ENCODE measurements at regions not wholly inside any gene's neighbourhood (a gene's known extent, or its start where the extent isn't known, plus 50 kb on each side); places are given as distances from the start of the nearest gene placed in this dataset.

DNA sequence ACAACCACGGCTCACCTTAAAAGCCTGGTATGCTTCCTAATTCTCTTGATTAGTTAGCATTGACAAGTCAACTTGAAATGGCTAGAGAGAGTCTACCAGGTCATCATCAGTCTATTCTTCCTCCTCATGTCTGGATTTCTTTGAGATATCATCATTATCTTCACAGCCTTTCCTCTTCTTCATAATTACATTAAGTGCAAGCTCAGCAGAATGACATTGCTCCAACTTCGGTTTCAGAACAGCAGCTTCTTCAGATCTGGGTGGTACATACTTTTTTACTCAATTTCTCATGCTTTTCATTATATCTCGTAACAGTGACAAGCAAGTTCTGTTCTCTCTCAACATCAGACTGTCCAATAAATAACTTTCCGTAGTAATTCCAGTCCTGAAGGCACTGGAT is 337.5 kb upstream of the TENM3 start:
- intact Hi-C loops (cut with DNase I), result no loop called here
- no peaks in the 10 kb centered on the region for H3K27me3 ChIP-seq
- H3K27ac ChIP-seq, result no peak overlapping the region
- H3K36me3 ChIP-seq, result no peaks in the 10 kb centered on the region
- no peak overlapping the region for H3K4me3 ChIP-seq
- no peaks in the 10 kb centered on the region for H3K4me1 ChIP-seq
- DNase-seq (no peak), ATAC-seq (no peak)
- TF ChIP-seq, protein P1, sequence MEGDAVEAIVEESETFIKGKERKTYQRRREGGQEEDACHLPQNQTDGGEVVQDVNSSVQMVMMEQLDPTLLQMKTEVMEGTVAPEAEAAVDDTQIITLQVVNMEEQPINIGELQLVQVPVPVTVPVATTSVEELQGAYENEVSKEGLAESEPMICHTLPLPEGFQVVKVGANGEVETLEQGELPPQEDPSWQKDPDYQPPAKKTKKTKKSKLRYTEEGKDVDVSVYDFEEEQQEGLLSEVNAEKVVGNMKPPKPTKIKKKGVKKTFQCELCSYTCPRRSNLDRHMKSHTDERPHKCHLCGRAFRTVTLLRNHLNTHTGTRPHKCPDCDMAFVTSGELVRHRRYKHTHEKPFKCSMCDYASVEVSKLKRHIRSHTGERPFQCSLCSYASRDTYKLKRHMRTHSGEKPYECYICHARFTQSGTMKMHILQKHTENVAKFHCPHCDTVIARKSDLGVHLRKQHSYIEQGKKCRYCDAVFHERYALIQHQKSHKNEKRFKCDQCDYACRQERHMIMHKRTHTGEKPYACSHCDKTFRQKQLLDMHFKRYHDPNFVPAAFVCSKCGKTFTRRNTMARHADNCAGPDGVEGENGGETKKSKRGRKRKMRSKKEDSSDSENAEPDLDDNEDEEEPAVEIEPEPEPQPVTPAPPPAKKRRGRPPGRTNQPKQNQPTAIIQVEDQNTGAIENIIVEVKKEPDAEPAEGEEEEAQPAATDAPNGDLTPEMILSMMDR (IDR thresholded peaks at IDR 0.05), result no peak
- peaks cover 0 to 20% of the 10 kb centered on the region in 2 donors for H3K9me3 ChIP-seq

DNA sequence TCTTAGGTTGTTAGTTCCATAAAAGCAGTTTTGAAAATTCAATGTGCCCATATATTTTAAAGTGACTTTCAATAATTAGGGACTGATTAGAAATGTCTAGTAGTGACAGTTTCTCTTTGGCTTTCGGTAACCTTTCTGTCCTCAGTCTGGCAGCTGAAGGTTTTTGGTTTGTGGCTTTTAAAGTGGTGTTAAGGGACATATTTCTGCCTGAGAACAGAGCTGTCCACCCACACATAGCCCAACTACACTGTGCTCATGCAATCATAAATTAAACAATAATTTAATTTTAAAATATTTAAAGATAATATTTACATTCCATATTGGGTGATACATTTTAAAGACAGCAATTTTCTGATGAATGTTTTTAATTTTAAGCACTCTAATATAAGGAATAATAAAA is 335.0 kb upstream of the TENM3 start:
- no peak overlapping the region for H3K27ac ChIP-seq
- H3K4me3 ChIP-seq, result no peak overlapping the region
- no peaks in the 10 kb centered on the region for H3K4me1 ChIP-seq
- intact Hi-C loops (cut with DNase I), result no loop called here
- DNase-seq, result no peak
- H3K9me3 ChIP-seq, result peaks cover 0 to 26% of the 10 kb centered on the region in 2 donors
- TF ChIP-seq, protein P1 (IDR thresholded peaks at IDR 0.05), result no peak
- H3K27me3 ChIP-seq, result no peaks in the 10 kb centered on the region
- no peaks in the 10 kb centered on the region for H3K36me3 ChIP-seq
- no peak for ATAC-seq

DNA sequence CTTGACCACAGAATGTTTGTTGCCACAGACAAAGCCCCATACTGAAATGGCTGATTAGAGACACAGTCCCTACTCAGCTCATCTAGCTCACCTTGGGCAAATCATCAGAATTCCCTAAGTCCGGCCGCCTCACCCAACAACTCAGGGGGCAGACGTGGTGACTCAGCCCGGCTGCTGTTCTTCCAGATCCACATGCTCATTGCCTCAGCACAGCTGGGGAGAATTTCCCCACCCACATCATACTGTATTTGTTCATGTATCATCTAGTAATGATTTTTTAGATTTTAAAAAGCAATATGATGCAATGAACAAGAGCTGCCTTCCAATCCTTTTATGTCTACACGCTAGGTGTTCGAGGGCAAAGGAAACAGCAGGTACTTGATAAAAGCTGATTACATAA is 333.8 kb upstream of the TENM3 start:
- no peaks in the 10 kb centered on the region for H3K27me3 ChIP-seq

DNA sequence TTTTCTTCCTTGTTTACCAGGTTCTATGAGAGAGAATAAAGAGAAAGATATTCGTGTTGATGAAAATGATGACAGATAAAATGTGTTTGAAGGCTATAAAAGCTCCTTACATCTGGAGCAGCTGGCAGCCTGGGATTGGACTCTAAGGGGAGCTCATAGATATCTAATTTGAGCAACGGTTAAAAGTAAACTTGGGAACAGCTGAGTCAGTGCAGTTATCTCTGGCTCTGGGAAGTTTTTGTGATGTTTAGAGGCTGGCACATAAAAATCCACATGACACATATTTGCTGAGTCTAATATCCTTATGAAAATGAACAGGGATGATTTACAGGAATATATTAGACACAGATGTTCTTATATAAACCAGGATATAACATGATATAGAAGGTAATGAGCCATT is 331.8 kb upstream of the TENM3 start:
- Histone ChIP-seq H3K4me1 (no peaks in the 10 kb centered on the region), H3K27ac (no peak overlapping the region), H3K9me3 (peaks cover 0 to 23% of the 10 kb centered on the region in 2 donors), H3K36me3 (no peaks in the 10 kb centered on the region), H3K4me3 (no peak overlapping the region), H3K27me3 (no peaks in the 10 kb centered on the region)
- TF ChIP-seq, protein P1 (IDR thresholded peaks at IDR 0.05), result no peak
- ATAC-seq, result no peak
- peak in 2 of 4 donors; percentile 7 to 28 for DNase-seq
- intact Hi-C loops (cut with DNase I), result no loop called here

More for the DNA sequence above, 333.8 kb upstream of the TENM3 start:
- intact Hi-C loops (cut with DNase I), result no loop called here
- Histone ChIP-seq H3K36me3 (no peaks in the 10 kb centered on the region), H3K4me1 (no peaks in the 10 kb centered on the region), H3K27ac (no peak overlapping the region), H3K4me3 (no peak overlapping the region), H3K9me3 (peaks cover 0 to 24% of the 10 kb centered on the region in 2 donors)
- no peak for ATAC-seq
- no peak for DNase-seq
- TF ChIP-seq, protein P1 (IDR thresholded peaks at IDR 0.05), result no peak

DNA sequence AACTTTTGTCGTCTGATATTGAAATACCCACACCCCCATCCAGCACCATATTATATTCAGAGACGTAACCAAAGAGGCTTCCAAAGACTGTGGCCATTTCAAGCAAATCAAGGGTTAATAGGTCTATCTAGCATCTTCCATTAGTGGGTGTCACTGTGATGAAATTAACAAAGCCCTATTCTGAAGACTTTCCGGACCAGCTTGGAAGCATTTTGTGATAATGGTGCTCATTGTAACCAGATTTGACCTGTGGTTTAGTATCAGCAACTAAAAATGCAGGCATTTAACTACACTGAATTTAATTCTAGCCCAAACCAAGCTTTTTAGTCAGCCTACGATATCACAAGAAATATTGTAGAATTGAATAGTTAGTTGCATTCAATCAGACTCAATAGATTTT is 309.7 kb upstream of the TENM3 start:
- intact Hi-C loops (cut with DNase I), result no loop called here
- Histone ChIP-seq H3K4me3 (no peak overlapping the region), H3K4me1 (no peaks in the 10 kb centered on the region), H3K27ac (no peak overlapping the region), H3K9me3 (peaks cover 0 to 14% of the 10 kb centered on the region in 2 donors), H3K27me3 (no peaks in the 10 kb centered on the region), H3K36me3 (no peaks in the 10 kb centered on the region)
- DNase-seq, result no peak
- no peak for ATAC-seq
- TF ChIP-seq, protein P1 (IDR thresholded peaks at IDR 0.05), result no peak
